ENCODE measurements at regions not wholly inside any gene's neighbourhood (a gene's known extent, or its start where the extent isn't known, plus 50 kb on each side); places are given as distances from the start of the nearest gene placed in this dataset.

GRCh38 chr2:192412394-192412793, 217.7 kb upstream of the TMEFF2 start:
- H3K4me1 ChIP-seq (ENCODE audit: control insufficient read depth in 1 of 2, low read depth in 2 of 2): no peaks in the 10 kb centered on the region
- no peaks in the 10 kb centered on the region for H3K27me3 ChIP-seq (replicated peaks; ENCODE audit: insufficient read depth)
- ATAC-seq (ENCODE audit: insufficient number of reproducible peaks, low FRiP score, low read depth): no peak
- H3K27ac ChIP-seq: no peak overlapping the region
- H3K4me3 ChIP-seq: no peak overlapping the region
- no peak for TF ChIP-seq CTCF (IDR thresholded peaks at IDR 0.05)
- H3K9me3 ChIP-seq: no peaks in the 10 kb centered on the region
- no peak for DNase-seq (ENCODE audit: low spot score)
- no peaks in the 10 kb centered on the region for H3K36me3 ChIP-seq

GRCh38 chr2:192411755-192412154, 217.0 kb upstream of the TMEFF2 start:
- ATAC-seq (ENCODE audit: insufficient number of reproducible peaks, low FRiP score, low read depth) (no peak), DNase-seq (ENCODE audit: low spot score) (no peak)
- Histone ChIP-seq H3K9me3 (no peaks in the 10 kb centered on the region), H3K27ac (no peak overlapping the region), H3K36me3 (no peaks in the 10 kb centered on the region), H3K4me3 (no peak overlapping the region), H3K4me1 (ENCODE audit: control insufficient read depth in 1 of 2, low read depth in 2 of 2) (no peaks in the 10 kb centered on the region), H3K27me3 (replicated peaks; ENCODE audit: insufficient read depth) (no peaks in the 10 kb centered on the region)
- no peak for TF ChIP-seq CTCF (IDR thresholded peaks at IDR 0.05)

GRCh38 chr2:192410319-192410718, 215.6 kb upstream of the TMEFF2 start:
- no peaks in the 10 kb centered on the region for H3K4me1 ChIP-seq (ENCODE audit: control insufficient read depth in 1 of 2, low read depth in 2 of 2)
- H3K27me3 ChIP-seq (replicated peaks; ENCODE audit: insufficient read depth): no peaks in the 10 kb centered on the region
- H3K27ac ChIP-seq: no peak overlapping the region
- H3K9me3 ChIP-seq: no peaks in the 10 kb centered on the region
- TF ChIP-seq CTCF (IDR thresholded peaks at IDR 0.05): no peak
- no peaks in the 10 kb centered on the region for H3K36me3 ChIP-seq
- no peak for ATAC-seq (ENCODE audit: insufficient number of reproducible peaks, low FRiP score, low read depth)
- DNase-seq (ENCODE audit: low spot score): no peak
- H3K4me3 ChIP-seq: no peak overlapping the region

GRCh38 chr2:192407692-192408091, 213.0 kb upstream of the TMEFF2 start:
- no peak overlapping the region for H3K27ac ChIP-seq
- ATAC-seq (ENCODE audit: insufficient number of reproducible peaks, low FRiP score, low read depth) (no peak), DNase-seq (ENCODE audit: low spot score) (no peak)
- no peaks in the 10 kb centered on the region for H3K4me1 ChIP-seq (ENCODE audit: control insufficient read depth in 1 of 2, low read depth in 2 of 2)
- no peaks in the 10 kb centered on the region for H3K9me3 ChIP-seq
- TF ChIP-seq CTCF (IDR thresholded peaks at IDR 0.05): no peak
- H3K4me3 ChIP-seq: no peak overlapping the region
- no peaks in the 10 kb centered on the region for H3K36me3 ChIP-seq
- no peaks in the 10 kb centered on the region for H3K27me3 ChIP-seq (replicated peaks; ENCODE audit: insufficient read depth)

GRCh38 chr2:192398236-192398635, 203.5 kb upstream of the TMEFF2 start:
- DNase-seq (ENCODE audit: low spot score): no peak
- H3K9me3 ChIP-seq: peaks cover 4% of the 10 kb centered on the region
- no peak overlapping the region for H3K4me3 ChIP-seq
- no peaks in the 10 kb centered on the region for H3K4me1 ChIP-seq (ENCODE audit: control insufficient read depth in 1 of 2, low read depth in 2 of 2)
- ATAC-seq (ENCODE audit: insufficient number of reproducible peaks, low FRiP score, low read depth): no peak
- no peaks in the 10 kb centered on the region for H3K36me3 ChIP-seq
- no peak overlapping the region for H3K27ac ChIP-seq
- H3K27me3 ChIP-seq (replicated peaks; ENCODE audit: insufficient read depth): no peaks in the 10 kb centered on the region
- no peak for TF ChIP-seq CTCF (IDR thresholded peaks at IDR 0.05)

Data from thoracic aorta (tissue), 2 donors.